ENCODE measurements at regions not wholly inside any gene's neighbourhood (a gene's known extent, or its start where the extent isn't known, plus 50 kb on each side); places are given as distances from the start of the nearest gene placed in this dataset.
A peak's percentile ranks its signal among the peaks of the same experiment; 100 is the strongest.

- H3K27me3 ChIP-seq (ENCODE audit: control insufficient read depth in 2 of 2, insufficient read depth in 2 of 2, low read length in 2 of 2), result no peaks in the 10 kb centered on the region
- no peak overlapping the region for H3K4me2 ChIP-seq (replicated peaks; ENCODE audit: extremely low read depth, low read length, poor library complexity, severe bottlenecking)
- H3K4me3 Mint-ChIP-seq, result no peak overlapping the region
- peaks cover 2 to 4% of the 10 kb centered on the region in 2 donors for H3K4me1 ChIP-seq (ENCODE audit: control insufficient read depth in 1 of 2, insufficient read depth in 2 of 2, low read length in 2 of 2)
- no peak overlapping the region for H2AFZ ChIP-seq (ENCODE audit: insufficient read depth, low read depth, low read length, poor library complexity, severe bottlenecking)
- no peak for DNase-seq
- H4K20me1 ChIP-seq (ENCODE audit: insufficient read depth, low read length), result no peaks in the 10 kb centered on the region
- no peaks in the 10 kb centered on the region for H3K36me3 ChIP-seq (replicated peaks in 1 of 2; ENCODE audit: control insufficient read depth in 1 of 2, insufficient read depth in 2 of 2, low read length in 2 of 2)
- no peaks in the 10 kb centered on the region for H3K9me3 Mint-ChIP-seq
- peaks cover 0 to 14% (median 2%) of the 10 kb centered on the region in 3 donors for H3K27me3 Mint-ChIP-seq (ENCODE audit: low read depth in 3 of 3)
- no peak overlapping the region for H3K9ac ChIP-seq (ENCODE audit: insufficient read depth, low read length, poor library complexity, severe bottlenecking)
- H3K27ac ChIP-seq (ENCODE audit: low read depth in 1 of 2, low read length in 2 of 2), result no peak overlapping the region
- peaks cover 13% of the 10 kb centered on the region for H3K4me1 Mint-ChIP-seq
- intact Hi-C loops (cut with micrococcal nuclease), result loop anchor here in 1 of 2 donors (10.0 kb wide), 1 partner anchor 45 kb away; no protein-coding TSS in a partner anchor
- no peaks in the 10 kb centered on the region for H3K9me3 ChIP-seq (replicated peaks in 1 of 2; ENCODE audit: control insufficient read depth in 1 of 2, insufficient read depth in 1 of 2, low read length in 2 of 2)
- WGBS (ENCODE audit: insufficient coverage), result 96% methylated on average over 8 of the region's 10 CpGs
- H3K27ac Mint-ChIP-seq, result no peak overlapping the region
- no peaks in the 10 kb centered on the region for H3K36me3 Mint-ChIP-seq
- no peaks in the 10 kb centered on the region for H3K79me2 ChIP-seq (ENCODE audit: insufficient read depth, low read length)
- H3K4me3 ChIP-seq (replicated peaks in 1 of 3; ENCODE audit: low read depth in 2 of 3, low read length in 3 of 3), result no peak overlapping the region
- TF ChIP-seq CTCF (IDR thresholded peaks at IDR 0.05), result no peak
Measured at GRCh38 chr1:234549447-234550021, 60.4 kb downstream of the IRF2BP2 start.

GRCh38 chr1:234546890-234547788 is 62.8 kb downstream of the IRF2BP2 start:
- no peak overlapping the region for H3K4me3 Mint-ChIP-seq
- intact Hi-C loops (cut with micrococcal nuclease), result loop anchor here in 1 of 2 donors (10.0 kb wide), 1 partner anchor 48 kb away; no protein-coding TSS in a partner anchor
- peak overlapping the region; percentile 19 for H2AFZ ChIP-seq (ENCODE audit: insufficient read depth, low read depth, low read length, poor library complexity, severe bottlenecking)
- H3K27ac Mint-ChIP-seq, result no peak overlapping the region
- no peak for DNase-seq
- H3K36me3 Mint-ChIP-seq, result no peaks in the 10 kb centered on the region
- H3K36me3 ChIP-seq (replicated peaks in 1 of 2; ENCODE audit: control insufficient read depth in 1 of 2, insufficient read depth in 2 of 2, low read length in 2 of 2), result no peaks in the 10 kb centered on the region
- no peaks in the 10 kb centered on the region for H3K9me3 ChIP-seq (replicated peaks in 1 of 2; ENCODE audit: control insufficient read depth in 1 of 2, insufficient read depth in 1 of 2, low read length in 2 of 2)
- H3K27me3 Mint-ChIP-seq (ENCODE audit: low read depth in 3 of 3), result peaks cover 3 to 11% (median 4%) of the 10 kb centered on the region in 3 donors
- no CpG with 5 or more reads among the region's 6 CpGs for WGBS (ENCODE audit: insufficient coverage)
- TF ChIP-seq CTCF (IDR thresholded peaks at IDR 0.05), result no peak
- peaks cover 6% of the 10 kb centered on the region in 2 donors for H3K4me1 ChIP-seq (ENCODE audit: control insufficient read depth in 1 of 2, insufficient read depth in 2 of 2, low read length in 2 of 2)
- no peak overlapping the region for H3K4me3 ChIP-seq (replicated peaks in 1 of 3; ENCODE audit: low read depth in 2 of 3, low read length in 3 of 3)
- no peaks in the 10 kb centered on the region for H4K20me1 ChIP-seq (ENCODE audit: insufficient read depth, low read length)
- H3K4me1 Mint-ChIP-seq, result peaks cover 19% of the 10 kb centered on the region
- H3K4me2 ChIP-seq (replicated peaks; ENCODE audit: extremely low read depth, low read length, poor library complexity, severe bottlenecking), result no peak overlapping the region
- no peak overlapping the region for H3K27ac ChIP-seq (ENCODE audit: low read depth in 1 of 2, low read length in 2 of 2)
- H3K79me2 ChIP-seq (ENCODE audit: insufficient read depth, low read length), result no peaks in the 10 kb centered on the region
- H3K9ac ChIP-seq (ENCODE audit: insufficient read depth, low read length, poor library complexity, severe bottlenecking), result no peak overlapping the region
- no peaks in the 10 kb centered on the region for H3K27me3 ChIP-seq (ENCODE audit: control insufficient read depth in 2 of 2, insufficient read depth in 2 of 2, low read length in 2 of 2)
- no peaks in the 10 kb centered on the region for H3K9me3 Mint-ChIP-seq
